ENCODE measurements at regions not wholly inside any gene's neighbourhood (a gene's known extent, or its start where the extent isn't known, plus 50 kb on each side); places are given as distances from the start of the nearest gene placed in this dataset.

DNA sequence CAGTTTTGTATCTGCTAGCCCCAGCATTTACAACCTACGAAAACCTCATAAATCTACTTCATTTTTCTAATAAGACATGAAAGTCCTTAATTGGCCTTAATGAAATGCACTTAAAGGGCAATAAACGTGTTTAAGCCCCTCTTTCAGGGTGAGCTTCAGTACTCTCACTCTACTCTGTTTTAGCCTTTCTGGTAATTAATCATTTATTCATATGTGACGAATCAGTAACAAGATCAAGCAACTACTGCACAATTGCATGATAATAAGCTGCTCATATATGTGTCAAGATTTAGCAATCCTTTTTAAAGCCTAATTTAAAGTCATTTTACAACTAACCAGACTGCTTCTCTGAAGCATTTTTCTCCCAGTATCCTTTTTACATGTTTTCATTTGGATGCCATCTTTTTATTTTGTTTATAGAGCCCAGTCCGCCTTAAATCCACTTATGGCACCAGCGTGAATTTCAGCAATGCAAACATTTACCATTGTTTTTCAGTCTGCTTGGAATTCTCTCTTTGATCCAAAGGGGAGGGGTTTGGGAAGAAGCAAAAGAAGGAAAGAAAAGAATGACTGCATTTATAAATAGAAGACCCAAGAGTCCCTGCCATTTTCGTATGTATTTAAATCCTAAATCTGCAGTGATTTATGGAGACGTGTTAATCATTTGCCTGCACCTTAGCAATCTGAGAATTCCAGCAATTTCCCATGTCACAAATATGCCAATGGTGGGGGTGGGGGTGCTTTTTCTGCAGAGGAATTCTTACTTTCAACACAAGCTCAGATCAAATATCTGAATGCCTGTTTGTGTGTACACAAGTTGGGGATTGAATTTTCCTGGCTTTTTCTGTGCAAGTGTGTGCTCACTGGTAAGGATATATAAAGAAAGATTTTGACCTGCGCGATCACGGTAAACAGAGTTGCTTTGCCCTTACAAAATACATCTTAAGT is 230.8 kb upstream of the TBC1D5 start:
- TF ChIP-seq EP300 (IDR thresholded peaks at IDR 0.05; ENCODE audit: low read depth) (no peak), CTCF (IDR thresholded peaks at IDR 0.05) (no peak)
